Esophagus muscularis mucosa (tissue), 4 donors: ENCODE measurements at regions not wholly inside any gene's neighbourhood (a gene's known extent, or its start where the extent isn't known, plus 50 kb on each side); places are given as distances from the start of the nearest gene placed in this dataset.

Experiments used
- CTCF ChIP-seq, 3 experiments: fragments of 200-600 bp in 2 of 3; fragments of 450-650 bp in 1 of 3; sonication (generic) in 2 of 3; IDR thresholded peaks; one replicate each; pipeline ENCODE4 v1.5.1; 2017 to 2019; ENCODE audit warnings: antibody characterized with exemption in 3 of 3, mild to moderate bottlenecking in 2 of 3, moderate library complexity in 1 of 3
- EP300 ChIP-seq: sonication (generic); formaldehyde crosslinking; IDR thresholded peaks from one replicate; pipeline ENCODE4 v1.6.1; 2017; ENCODE audit warnings: antibody characterized with exemption
- POLR2A ChIP-seq: fragments of 450-650 bp; IDR thresholded peaks from one replicate; pipeline ENCODE4 v1.6.1; 2017; ENCODE audit warnings: antibody characterized with exemption, moderate library complexity, mild to moderate bottlenecking, low read depth
- POLR2AphosphoS5 ChIP-seq, 2 donors: sonication (generic); formaldehyde crosslinking; IDR thresholded peaks; one replicate each; pipeline ENCODE4 v1.6.1; 2017; ENCODE audit warnings: antibody characterized with exemption in 2 of 2

GRCh38 chr11:21908211-21908610 lies 284.7 kb upstream of the ANO5 start:
- no peak for TF ChIP-seq POLR2AphosphoS5 (IDR thresholded peaks at IDR 0.05)
- TF ChIP-seq CTCF (IDR thresholded peaks at IDR 0.05): no peak
- no peak for TF ChIP-seq POLR2A
- TF ChIP-seq EP300: no peak
